NCI-H345 treated with DMSO at 0.1 percent for 48 hours (cell line): ENCODE measurements at regions not wholly inside any gene's neighbourhood (a gene's known extent, or its start where the extent isn't known, plus 50 kb on each side); places are given as distances from the start of the nearest gene placed in this dataset.
A peak's percentile ranks its signal among the peaks of the same experiment; 100 is the strongest.

Experiments used
- DNase-seq: peaks from one replicate; lab custom pipeline; 2025; ENCODE audit not compliant: unreplicated experiment; lab: John Stamatoyannopoulos, UW

GRCh38 chr3:44074181-44074580 is 167.5 kb upstream of the TOPAZ1 start:
- peak; percentile 3 for DNase-seq

- peak; percentile 23 for DNase-seq
Observed at GRCh38 chr3:44076221-44076829, 165.4 kb upstream of the TOPAZ1 start.

- peak; percentile 36 for DNase-seq
Observed at GRCh38 chr3:44077267-44077666, 164.4 kb upstream of the TOPAZ1 start.

GRCh38 chr3:44078863-44079262 is 162.8 kb upstream of the TOPAZ1 start:
- no peak for DNase-seq

GRCh38 chr3:44079916-44080315 is 161.8 kb upstream of the TOPAZ1 start:
- DNase-seq, result no peak

- DNase-seq, result no peak
Observed at GRCh38 chr3:44080474-44081072, 161.1 kb upstream of the TOPAZ1 start.

GRCh38 chr3:44090036-44090435 is 151.7 kb upstream of the TOPAZ1 start:
- no peak for DNase-seq

GRCh38 chr3:44092497-44092896 is 149.2 kb upstream of the TOPAZ1 start:
- no peak for DNase-seq

GRCh38 chr3:44093531-44093930 is 148.2 kb upstream of the TOPAZ1 start:
- DNase-seq, result no peak

- no peak for DNase-seq
Observed at GRCh38 chr3:44098656-44099415, 142.8 kb upstream of the TOPAZ1 start.

- no peak for DNase-seq
Observed at GRCh38 chr3:44099566-44100297, 142.0 kb upstream of the TOPAZ1 start.

- no peak for DNase-seq
Observed at GRCh38 chr3:44100298-44100695, 141.4 kb upstream of the TOPAZ1 start.

GRCh38 chr3:44104043-44104442 is 137.6 kb upstream of the TOPAZ1 start:
- DNase-seq, result no peak

GRCh38 chr3:44104668-44105321 is 136.9 kb upstream of the TOPAZ1 start:
- DNase-seq, result no peak

GRCh38 chr3:44105571-44105970 is 136.1 kb upstream of the TOPAZ1 start:
- no peak for DNase-seq

GRCh38 chr3:44106756-44107155 is 134.9 kb upstream of the TOPAZ1 start:
- DNase-seq, result no peak

- DNase-seq, result no peak
Observed at GRCh38 chr3:44108481-44108880, 133.2 kb upstream of the TOPAZ1 start.

- no peak for DNase-seq
Observed at GRCh38 chr3:44109771-44110361, 131.8 kb upstream of the TOPAZ1 start.

GRCh38 chr3:44110648-44111047 is 131.0 kb upstream of the TOPAZ1 start:
- DNase-seq, result no peak

GRCh38 chr3:44111482-44111881 is 130.2 kb upstream of the TOPAZ1 start:
- no peak for DNase-seq

GRCh38 chr3:44114142-44114541 is 127.5 kb upstream of the TOPAZ1 start:
- DNase-seq, result no peak
